Heart right ventricle (tissue), 16 donors: ENCODE measurements at regions not wholly inside any gene's neighbourhood (a gene's known extent, or its start where the extent isn't known, plus 50 kb on each side); places are given as distances from the start of the nearest gene placed in this dataset.
A peak's percentile ranks its signal among the peaks of the same experiment; 100 is the strongest.

Experiments
- ATAC-seq, 8 donors: fragments of 200-7000 bp; cut with Tn5 transposase; one replicate each; pipeline ENCODE4 v1.9.1; 2020; ENCODE audit warnings: mild to moderate bottlenecking in 8 of 8, moderate library complexity in 8 of 8, moderate number of reproducible peaks in 1 of 8
- DNase-seq, 2 donors: peaks; one replicate each; pipeline ENCODE4 v3.0.0-alpha.2; 2020
- H3K27ac ChIP-seq, 10 donors: fragments of 200-600 bp; sonication (generic) in 2 of 10; one replicate each; pipeline versions ENCODE4 v1.5.0 to v1.8.0; 2020 to 2022; ENCODE audit warnings: mild to moderate bottlenecking in 3 of 10
- H3K27me3 ChIP-seq, 7 donors: fragments of 200-600 bp; one replicate each; pipeline ENCODE4 v1.8.0; 2021 to 2022; ENCODE audit warnings: mild to moderate bottlenecking in 2 of 7
- H3K36me3 ChIP-seq, 9 donors: fragments of 200-600 bp; sonication (generic) in 1 of 9; one replicate each; pipeline versions ENCODE4 v1.5.0 to v1.8.0; 2020 to 2022; ENCODE audit warnings: mild to moderate bottlenecking in 2 of 9
- H3K4me1 ChIP-seq, 9 donors: fragments of 200-600 bp; sonication (generic) in 1 of 9; one replicate each; pipeline versions ENCODE4 v1.5.0 to v1.8.0; 2020 to 2022; ENCODE audit warnings: mild to moderate bottlenecking in 4 of 9
- H3K4me3 ChIP-seq, 10 donors: fragments of 200-600 bp; sonication (generic) in 2 of 10; one replicate each; pipeline versions ENCODE4 v1.5.0 to v1.8.0; 2020 to 2022; ENCODE audit warnings: mild to moderate bottlenecking in 7 of 10, moderate library complexity in 2 of 10
- H3K9me3 ChIP-seq, 11 donors: fragments of 200-600 bp in 10 of 11; sonication (generic) in 2 of 11; one replicate each; pipeline versions ENCODE4 v1.5.0 to v1.8.0; 2013 to 2022; ENCODE audit warnings: mild to moderate bottlenecking in 2 of 11, control low read depth in 1 of 11, moderate library complexity in 1 of 11
- CTCF ChIP-seq, 9 donors: fragments of 200-600 bp; sonication (generic) in 2 of 9; IDR thresholded peaks; one replicate each; pipeline versions ENCODE4 v1.5.0 to v1.8.0; 2021 to 2022; ENCODE audit warnings: antibody characterized with exemption in 9 of 9, mild to moderate bottlenecking in 5 of 9, moderate library complexity in 1 of 9
- WGBS, 2 donors: extraction: QIAGEN DNeasy Blood & Tissue Kit; methylation state at CpG; one replicate each; pipeline ENCODE4 v1.1.7; 2013; ENCODE audit warnings: inconsistent platforms in 1 of 2; 5-methylcytosine and 5-hydroxymethylcytosine counted together
- intact Hi-C, 10 donors: fragments of 100-400 bp; cut with DNase I; formaldehyde crosslinking; loops; one replicate each; pipeline versions ENCODE4 v1.11.1 to v1.14.2; 2022
- donor health status: Arrhythmogenic right ventricular cardiomyopathy.
- donor health status: ischemic (EF 13 %, LVEDD 7.1; RV severe dilation, severe dysfunction).
- donor health status: healthy with polysubstance abuse.
- donor health status: DM: no; HTN: yes; CAD: no.
- donor health status: DM: no; HTN: no; CAD: no.
- donor health status: ischemic (EF 25% LVEDD 6.9; RV normal size, moderate dysfunction).
- donor health status: ischemic (EF 25% LVEDD 5.7; RV mildly dilated, moderate dysfunction).
- donor health status: healthy.
- donor health status: DM: yes; HTN: yes; CAD: no.
- donor health status: Ischemic cardiomyopathy.
- donor health status: ischemic (EF 35%, LVEDD 5.7; RV mildly dilated, moderate dysfunction).
- donor health status: nonischemic (EF 11% LVEDD 7.7; RV severe dilation, severe dysfunction).
- donor health status: DM: yes; HTN: yes; CAD: no.
- donor health status: PGD.
- donor health status: ischemic (EF 29% LVEDD 5.4; RV normal size, mild dysfunction).
- donor health status: nonischemic (EF 23%, LVEDD 6.1; RV moderate dilation, normal function).

- Histone ChIP-seq H3K9me3 (peaks cover 0 to 30% (median 7%) of the 10 kb centered on the region in 11 donors), H3K27ac (no peak overlapping the region), H3K4me1 (peaks cover 0 to 13% (median 0%) of the 10 kb centered on the region in 9 donors), H3K27me3 (no peaks in the 10 kb centered on the region), H3K36me3 (no peaks in the 10 kb centered on the region), H3K4me3 (no peak overlapping the region)
- intact Hi-C loops, result no loop called here
- TF ChIP-seq CTCF (IDR thresholded peaks at IDR 0.05), result no peak
- WGBS, 2 donors, result 52 to 56% methylated on average over 3 of the region's 3 CpGs
- DNase-seq, result peak in 1 of 2 donors; percentile 33
- ATAC-seq, result peak; percentile 38 to 97 (median 76)
These were observed 66.6 kb downstream of the TNFAIP3 start for GRCh38 chr6:137933696-137934095.

GRCh38 chr6:137936798-137937197 lies 69.7 kb downstream of the TNFAIP3 start:
- intact Hi-C loops, result no loop called here
- Histone ChIP-seq H3K9me3 (peaks cover 0 to 34% (median 7%) of the 10 kb centered on the region in 11 donors), H3K27ac (no peak overlapping the region), H3K27me3 (no peaks in the 10 kb centered on the region), H3K4me1 (peaks cover 0 to 11% (median 0%) of the 10 kb centered on the region in 9 donors), H3K4me3 (no peak overlapping the region), H3K36me3 (no peaks in the 10 kb centered on the region)
- DNase-seq (no peak), ATAC-seq (no peak)
- no peak for TF ChIP-seq CTCF (IDR thresholded peaks at IDR 0.05)

- ATAC-seq, result no peak
- no peak for DNase-seq
- H3K36me3 ChIP-seq, result no peaks in the 10 kb centered on the region
- H3K27me3 ChIP-seq, result no peaks in the 10 kb centered on the region
- peaks cover 0 to 11% (median 0%) of the 10 kb centered on the region in 9 donors for H3K4me1 ChIP-seq
- H3K27ac ChIP-seq, result peak overlapping the region in 1 of 10 donors; percentile 4
- peaks cover 0 to 34% (median 7%) of the 10 kb centered on the region in 11 donors for H3K9me3 ChIP-seq
- no peak for TF ChIP-seq CTCF (IDR thresholded peaks at IDR 0.05)
- intact Hi-C loops, result loop anchor here in 1 of 10 donors (2.0 kb wide), 1 partner anchor 65 kb away; no protein-coding TSS in a partner anchor
- no peak overlapping the region for H3K4me3 ChIP-seq
These were observed 70.8 kb downstream of the TNFAIP3 start for GRCh38 chr6:137937834-137938233.

- DNase-seq (no peak), ATAC-seq (no peak)
- H3K36me3 ChIP-seq, result no peaks in the 10 kb centered on the region
- peaks cover 0 to 9% (median 0%) of the 10 kb centered on the region in 9 donors for H3K4me1 ChIP-seq
- intact Hi-C loops, result loop anchor here in 1 of 10 donors (2.0 kb wide), 1 partner anchor 66 kb away; no protein-coding TSS in a partner anchor
- no peak overlapping the region for H3K27ac ChIP-seq
- H3K4me3 ChIP-seq, result no peak overlapping the region
- WGBS, 2 donors, result 97 to 98% methylated on average over 1 of the region's 1 CpG
- H3K27me3 ChIP-seq, result no peaks in the 10 kb centered on the region
- peaks cover 0 to 34% (median 7%) of the 10 kb centered on the region in 11 donors for H3K9me3 ChIP-seq
- no peak for TF ChIP-seq CTCF (IDR thresholded peaks at IDR 0.05)
These were observed 71.8 kb downstream of the TNFAIP3 start for GRCh38 chr6:137938770-137939379.
